ENCODE measurements at regions not wholly inside any gene's neighbourhood (a gene's known extent, or its start where the extent isn't known, plus 50 kb on each side); places are given as distances from the start of the nearest gene placed in this dataset.

GRCh38 chr6:15044948-15045347, 200.9 kb upstream of the JARID2 start:
- no peak for TF ChIP-seq CTCF (IDR thresholded peaks at IDR 0.05)
- no peak for TF ChIP-seq POLR2A (IDR thresholded peaks at IDR 0.05)
- no peak for TF ChIP-seq POLR2AphosphoS5 (IDR thresholded peaks at IDR 0.05; ENCODE audit: insufficient read depth in 1 of 2, low read depth in 1 of 2)
